Right ventricle myocardium superior (tissue), 1 donor: ENCODE measurements at regions not wholly inside any gene's neighbourhood (a gene's known extent, or its start where the extent isn't known, plus 50 kb on each side); places are given as distances from the start of the nearest gene placed in this dataset.
A peak's percentile ranks its signal among the peaks of the same experiment; 100 is the strongest.
"Not testable (repeated sequence)": the region's sequence is repeated elsewhere in the genome, so short reads cannot be mapped to it uniquely, and the experiment has no call there.

ENCODE experiments used
- ATAC-seq: fragments of 200-7000 bp; cut with Tn5 transposase; one replicate; pipeline ENCODE4 v1.9.1; 2020; ENCODE audit warnings: mild to moderate bottlenecking; ENCODE audit not compliant: poor library complexity
- DNase-seq: peaks from one replicate; pipeline ENCODE4 v3.0.0-alpha.2; 2020
- intact Hi-C: fragments of 100-400 bp; cut with DNase I; formaldehyde crosslinking; loops from one replicate; pipeline ENCODE4 v1.11.2; 2022
- donor health status: DM: no; HTN: yes; CAD: no; lungs with severe emphysema.

DNA sequence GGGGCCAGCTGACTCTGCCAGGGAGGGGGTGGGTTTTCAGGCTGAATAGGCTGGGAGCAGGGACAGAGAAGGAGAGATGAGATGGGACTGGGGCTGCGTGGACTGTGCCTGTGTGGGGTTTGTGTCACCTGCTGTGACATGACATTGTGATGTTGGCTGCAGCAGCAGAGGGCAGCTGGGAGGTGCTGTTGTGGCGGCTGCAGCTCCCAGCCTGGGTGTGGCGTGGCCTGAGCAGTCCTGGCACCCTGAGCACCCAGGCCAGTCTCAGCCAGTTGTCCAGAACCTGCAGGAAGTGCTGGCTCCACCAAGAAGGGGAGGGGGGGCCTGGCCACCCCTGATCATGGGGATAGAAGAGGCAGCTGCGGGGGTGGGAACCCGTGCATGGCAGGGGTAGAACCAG lies 4469.3 kb upstream of the TPTE start:
- ATAC-seq, intact Hi-C loops, DNase-seq: not testable (repeated sequence)

GRCh38 chr21:6053145-6053544 lies 4468.2 kb upstream of the TPTE start:
- intact Hi-C loops, ATAC-seq: not testable (repeated sequence)

DNA sequence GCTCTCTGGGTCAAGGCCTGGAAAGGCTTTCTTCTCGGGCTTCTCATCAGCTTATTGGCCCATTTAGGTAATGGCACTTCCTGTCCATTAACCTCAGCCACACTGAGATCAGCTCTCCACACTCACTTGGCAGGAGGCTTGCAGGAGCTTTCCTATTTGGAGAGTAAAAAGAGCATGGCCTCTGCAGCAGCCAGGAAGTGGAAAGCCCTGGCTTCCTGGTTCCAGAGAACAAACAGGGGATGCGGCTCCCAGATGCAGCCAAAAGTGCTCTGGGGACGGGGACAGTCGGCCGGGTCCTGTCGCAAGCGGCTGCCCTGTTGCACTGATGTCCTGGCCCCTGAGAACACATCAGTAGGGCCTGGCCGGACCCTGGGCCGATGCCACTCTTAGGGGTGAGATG lies 4462.4 kb upstream of the TPTE start:
- intact Hi-C loops, DNase-seq: not testable (repeated sequence)
- peak; percentile 50 for ATAC-seq

More at GRCh38 chr21:6053145-6053544, 4468.2 kb upstream of the TPTE start:
- DNase-seq: not testable (repeated sequence)

GRCh38 chr21:6060054-6060681 lies 4461.2 kb upstream of the TPTE start:
- peak; percentile 65 for ATAC-seq
- DNase-seq, intact Hi-C loops: not testable (repeated sequence)

DNA sequence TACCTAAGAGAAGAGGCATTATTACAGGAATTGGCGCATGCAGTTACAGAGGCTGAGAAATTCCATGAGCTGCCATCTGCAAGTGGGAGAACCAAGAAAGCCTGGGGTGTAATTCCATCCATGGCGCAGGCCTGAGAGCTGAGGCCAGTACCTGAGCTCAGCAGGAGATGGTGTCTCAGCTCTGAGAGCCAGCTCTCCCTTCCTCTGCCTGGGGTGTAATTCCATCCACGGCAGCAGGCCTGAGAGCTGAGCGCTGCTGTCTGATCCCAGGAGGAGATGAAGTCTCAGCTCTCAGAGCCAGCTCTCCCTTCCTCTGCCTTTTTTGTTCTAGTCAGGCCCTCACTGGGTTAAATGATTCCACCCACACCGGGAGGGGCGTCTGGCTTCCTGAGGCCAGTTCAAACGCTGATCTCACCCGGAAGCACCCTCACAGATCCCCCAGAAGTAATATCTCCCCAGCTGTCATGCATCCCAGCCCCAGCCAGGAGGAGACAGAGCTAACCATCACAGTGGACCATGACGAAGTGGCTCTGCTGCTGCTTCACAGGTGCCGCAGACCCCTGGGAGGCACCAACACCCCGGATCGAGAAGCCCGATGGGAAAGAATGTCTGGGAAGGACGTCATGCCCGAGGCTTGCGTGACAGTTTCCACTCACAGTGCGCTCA lies 4454.9 kb upstream of the TPTE start:
- ATAC-seq: peak; percentile 31
- DNase-seq, intact Hi-C loops: not testable (repeated sequence)

- ATAC-seq, intact Hi-C loops, DNase-seq: not testable (repeated sequence)
These were observed 4453.1 kb upstream of the TPTE start for GRCh38 chr21:6068098-6068831.

GRCh38 chr21:6070213-6070612 lies 4451.2 kb upstream of the TPTE start:
- DNase-seq, intact Hi-C loops, ATAC-seq: not testable (repeated sequence)

DNA sequence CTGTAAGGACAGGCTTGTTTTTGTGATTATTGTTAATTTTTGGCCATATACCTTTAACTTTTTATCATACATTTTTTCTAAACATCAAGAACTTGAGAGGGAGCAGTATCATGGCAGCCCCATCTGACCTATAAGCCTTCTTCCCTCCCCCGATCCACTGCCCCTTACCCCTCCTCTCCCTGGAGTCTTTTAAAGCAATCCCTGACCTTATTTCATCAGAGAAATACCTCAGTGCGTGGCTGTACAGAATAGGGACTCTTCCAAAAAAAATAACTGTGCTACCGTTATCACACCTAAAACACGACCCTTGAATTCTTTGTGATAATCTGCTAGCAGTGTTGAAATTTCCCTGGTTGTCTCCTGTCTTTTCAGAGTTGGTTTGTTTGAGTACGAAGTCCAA lies 4448.7 kb upstream of the TPTE start:
- ATAC-seq, intact Hi-C loops, DNase-seq: not testable (repeated sequence)

- intact Hi-C loops, ATAC-seq, DNase-seq: not testable (repeated sequence)
These were observed 4447.2 kb upstream of the TPTE start for GRCh38 chr21:6073993-6074705.

DNA sequence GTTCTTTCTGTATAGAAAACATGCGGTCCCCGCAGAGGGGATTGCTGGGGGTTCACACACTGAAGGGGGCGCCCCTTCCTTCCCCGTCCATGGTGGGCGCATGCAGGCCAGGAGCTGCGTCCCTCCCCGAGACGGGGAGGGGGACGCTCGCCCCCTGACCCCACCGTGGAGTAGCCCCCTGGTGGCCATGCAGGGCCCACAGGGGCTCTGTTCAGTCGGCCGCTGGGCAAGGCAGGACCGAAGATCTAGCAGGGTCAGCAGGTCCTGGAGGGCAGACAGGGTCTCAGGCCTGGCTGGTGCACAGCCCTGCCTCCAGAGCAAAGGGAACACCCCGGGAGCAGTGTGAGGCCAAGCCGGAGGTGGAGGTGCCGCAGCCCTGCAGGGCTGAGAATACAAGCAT lies 4446.4 kb upstream of the TPTE start:
- DNase-seq, ATAC-seq, intact Hi-C loops: not testable (repeated sequence)

DNA sequence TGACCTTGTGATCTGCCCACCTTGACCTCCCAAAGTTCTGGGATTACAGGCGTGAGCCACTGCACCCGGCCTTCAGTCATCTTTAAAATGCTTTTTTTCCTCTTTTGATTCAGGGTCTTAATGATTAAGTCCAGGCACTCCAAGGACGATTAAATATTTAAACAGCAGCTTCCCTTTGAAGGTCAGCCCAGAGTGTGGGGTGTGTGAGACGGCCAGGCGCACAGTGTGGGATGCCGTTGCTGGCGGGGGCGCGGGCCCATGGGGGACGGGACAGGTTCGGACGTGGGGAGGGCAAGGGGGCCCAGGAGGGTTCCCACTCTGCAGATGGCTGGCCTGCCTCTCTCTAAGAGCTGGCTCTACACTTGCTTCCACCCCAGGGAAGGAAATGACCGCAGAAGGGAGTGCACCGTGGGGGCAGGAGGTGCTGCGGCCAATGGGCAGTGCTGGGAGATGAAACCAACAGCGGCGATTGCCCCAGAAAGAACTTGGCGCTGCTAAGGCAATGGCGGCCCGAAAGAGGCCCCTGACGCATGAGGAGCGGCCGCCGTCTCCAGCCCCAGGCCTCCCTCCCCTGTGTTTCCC lies 4445.7 kb upstream of the TPTE start:
- ATAC-seq, intact Hi-C loops, DNase-seq: not testable (repeated sequence)

DNA sequence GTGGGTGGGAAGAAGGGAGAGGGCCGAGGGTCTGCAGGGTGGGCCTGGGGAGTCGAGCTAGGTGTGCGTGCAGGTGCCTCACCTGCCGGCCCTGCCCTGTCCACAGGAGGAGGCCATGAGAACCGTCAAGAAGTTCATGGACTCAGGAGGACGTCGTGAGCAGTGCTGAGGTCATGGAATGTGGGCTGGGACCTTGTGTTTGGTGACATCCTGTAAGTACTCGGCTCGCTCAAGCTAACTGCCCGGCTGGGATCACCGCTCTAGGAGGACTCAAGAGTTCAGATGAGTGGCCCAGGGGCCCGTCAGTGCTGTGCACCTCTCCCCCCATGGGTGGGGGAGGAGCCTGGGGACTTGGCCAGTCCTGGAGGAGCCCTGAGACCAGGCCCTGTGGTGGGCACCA lies 4444.0 kb upstream of the TPTE start:
- ATAC-seq, intact Hi-C loops, DNase-seq: not testable (repeated sequence)

DNA sequence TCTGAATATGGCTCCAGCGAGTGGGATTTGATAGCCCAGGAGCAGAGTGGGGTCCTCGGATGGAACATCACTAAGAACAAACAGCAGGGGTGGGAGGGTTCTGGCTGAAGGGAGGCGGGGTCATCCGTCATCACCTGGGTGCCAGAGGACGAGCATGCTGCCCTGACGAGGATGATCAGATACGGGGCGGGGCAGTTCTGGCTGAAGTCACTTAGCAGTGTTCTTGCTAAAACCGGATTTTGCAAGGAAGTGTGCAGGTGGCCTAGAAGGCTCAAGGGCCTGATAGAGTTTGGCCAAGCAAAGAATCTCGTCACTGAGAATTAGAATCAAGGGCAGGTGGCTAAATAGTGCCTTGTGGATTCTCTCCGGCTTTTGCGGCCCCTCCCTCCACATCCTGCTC lies 4442.5 kb upstream of the TPTE start:
- DNase-seq, ATAC-seq, intact Hi-C loops: not testable (repeated sequence)

DNA sequence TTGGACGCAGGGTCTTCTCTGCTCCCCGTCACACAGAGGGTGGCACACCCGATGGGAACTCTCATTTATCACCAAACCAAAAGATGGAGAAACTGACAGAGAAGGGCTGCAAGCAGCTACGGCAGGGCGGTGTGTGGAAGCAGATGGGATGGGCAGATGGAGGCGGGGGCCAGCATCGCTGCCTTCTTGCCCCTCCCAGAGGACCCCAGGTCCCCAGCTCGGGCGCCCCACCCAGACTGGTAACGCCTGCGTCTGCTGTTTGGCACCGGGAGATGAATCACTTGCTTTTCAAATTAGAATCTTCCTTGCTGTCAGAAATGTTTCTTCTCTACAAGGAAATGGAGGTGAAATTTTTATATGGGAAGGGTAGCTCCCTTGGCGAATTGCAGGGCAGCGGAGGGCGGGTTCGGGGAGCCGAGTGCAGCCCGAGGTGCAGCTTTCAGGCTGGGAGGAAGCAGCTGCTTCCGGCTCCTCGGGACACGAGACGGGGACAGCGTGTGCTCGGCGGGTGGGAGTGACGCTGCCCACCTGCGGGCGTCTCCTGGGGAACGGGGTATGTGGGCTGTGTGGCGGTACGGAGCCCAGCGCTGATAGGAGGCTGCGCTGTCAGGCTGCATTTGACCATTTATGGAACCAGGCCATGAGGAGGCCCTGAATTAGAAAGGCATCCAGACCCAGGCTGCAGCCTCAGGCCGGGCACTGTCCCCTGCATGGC lies 4440.3 kb upstream of the TPTE start:
- DNase-seq, intact Hi-C loops: not testable (repeated sequence)
- ATAC-seq: peak; percentile 77

- intact Hi-C loops, ATAC-seq, DNase-seq: not testable (repeated sequence)
These were observed 4439.2 kb upstream of the TPTE start for GRCh38 chr21:6082166-6082565.

- intact Hi-C loops, DNase-seq, ATAC-seq: not testable (repeated sequence)
These were observed 4437.7 kb upstream of the TPTE start for GRCh38 chr21:6083574-6084120.

- intact Hi-C loops, ATAC-seq, DNase-seq: not testable (repeated sequence)
These were observed 4435.3 kb upstream of the TPTE start for GRCh38 chr21:6086038-6086437.
